ENCODE measurements at regions not wholly inside any gene's neighbourhood (a gene's known extent, or its start where the extent isn't known, plus 50 kb on each side); places are given as distances from the start of the nearest gene placed in this dataset.

DNA sequence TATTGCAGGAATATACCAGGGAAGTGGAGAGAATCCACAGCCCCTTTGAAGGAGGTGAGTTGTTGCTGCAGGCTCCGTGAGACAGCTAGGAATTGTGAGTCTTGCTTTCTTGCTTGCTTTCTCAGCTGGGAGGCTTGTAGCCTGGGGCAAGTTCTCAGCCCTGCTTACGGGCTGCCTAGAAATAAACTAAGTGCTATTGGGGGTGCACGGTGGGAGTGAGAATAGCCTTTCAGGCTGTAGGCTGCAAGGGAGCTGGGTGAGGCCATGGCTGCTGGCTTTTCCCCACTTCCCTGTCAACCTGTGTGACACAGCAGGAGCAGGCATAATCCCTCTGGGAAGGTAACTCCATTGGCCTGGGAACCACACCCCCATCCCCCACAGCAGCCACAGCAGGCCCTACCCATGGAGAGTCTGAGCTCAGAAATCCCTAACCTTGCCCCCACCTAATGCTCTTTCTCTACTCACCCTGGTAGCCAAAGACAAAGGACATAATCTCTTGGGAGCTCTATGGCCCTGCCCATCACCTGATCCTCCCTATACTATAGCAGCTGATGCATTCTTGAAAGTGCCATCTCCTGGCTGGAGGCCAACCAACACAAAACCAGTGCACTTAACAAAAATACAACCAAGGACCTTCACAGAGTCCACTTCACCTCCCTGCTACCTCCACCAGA is 113.0 kb downstream of the MMRN1 start:
- ATAC-seq (peak; percentile 72), DNase-seq (ENCODE audit: low spot score) (peak; percentile 9)
- H3K27ac Mint-ChIP-seq: no peak overlapping the region
- TF ChIP-seq USF2 (CRISPR knock-in tag; IDR thresholded peaks at IDR 0.05) (0 out of 2 replicates have a peak, but pooled peaks have one; percentile 11), ZBTB21 (CRISPR knock-in tag; IDR thresholded peaks at IDR 0.05; ENCODE audit: borderline replicate concordance) (no peak)
- no peaks in the 10 kb centered on the region for H3K36me3 Mint-ChIP-seq
- H3K4me3 Mint-ChIP-seq: no peak overlapping the region
- H3K9me3 Mint-ChIP-seq: peaks cover 29% of the 10 kb centered on the region
- no peaks in the 10 kb centered on the region for H3K27me3 Mint-ChIP-seq (ENCODE audit: low read depth)
- H3K4me1 Mint-ChIP-seq: peaks cover 8% of the 10 kb centered on the region
- POLR2A ChIA-PET: no interaction called here
- CTCF ChIA-PET: no interaction called here

DNA sequence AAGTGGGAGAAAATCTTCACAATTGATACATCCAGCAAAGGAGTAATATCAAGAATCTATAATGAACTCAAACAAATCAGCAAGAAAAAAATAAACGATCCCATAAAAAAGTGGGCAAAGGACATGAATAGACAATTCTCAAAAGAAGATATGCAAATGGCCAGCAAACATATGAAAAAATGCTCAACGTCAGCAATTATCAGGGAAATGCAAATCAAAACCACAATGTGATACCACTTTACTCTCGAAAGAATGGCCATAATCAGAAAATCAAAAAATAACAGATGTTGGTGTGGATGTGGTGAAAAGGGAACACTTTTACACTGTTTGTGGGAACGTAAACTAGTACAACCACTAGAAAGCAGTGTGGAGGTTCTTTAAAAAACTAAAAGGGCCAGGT is 114.3 kb upstream of the CCSER1 start:
- Mint-ChIP-seq H3K4me1 (peaks cover 1% of the 10 kb centered on the region; the same call in 1 of the 2 replicates), H3K27ac (no peak overlapping the region), H3K4me3 (no peak overlapping the region), H3K9me3 (peaks cover 39% of the 10 kb centered on the region), H3K27me3 (ENCODE audit: low read depth) (no peaks in the 10 kb centered on the region), H3K36me3 (no peaks in the 10 kb centered on the region)
- POLR2A ChIA-PET: no interaction called here
- CTCF ChIA-PET: no interaction called here
- DNase-seq (ENCODE audit: low spot score) (no peak), ATAC-seq (no peak)
- TF ChIP-seq, protein P1, sequence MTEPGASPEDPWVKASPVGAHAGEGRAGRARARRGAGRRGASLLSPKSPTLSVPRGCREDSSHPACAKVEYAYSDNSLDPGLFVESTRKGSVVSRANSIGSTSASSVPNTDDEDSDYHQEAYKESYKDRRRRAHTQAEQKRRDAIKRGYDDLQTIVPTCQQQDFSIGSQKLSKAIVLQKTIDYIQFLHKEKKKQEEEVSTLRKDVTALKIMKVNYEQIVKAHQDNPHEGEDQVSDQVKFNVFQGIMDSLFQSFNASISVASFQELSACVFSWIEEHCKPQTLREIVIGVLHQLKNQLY (CRISPR knock-in tag; IDR thresholded peaks at IDR 0.05): no peak
- no peak for TF ChIP-seq RORB (CRISPR knock-in tag; IDR thresholded peaks at IDR 0.05)
- no peak for TF ChIP-seq SMAD4 (CRISPR knock-in tag; IDR thresholded peaks at IDR 0.05)
- TF ChIP-seq IRF2 (CRISPR knock-in tag; IDR thresholded peaks at IDR 0.05; ENCODE audit: borderline replicate concordance, low read depth): no peak
- TF ChIP-seq, protein P2, sequence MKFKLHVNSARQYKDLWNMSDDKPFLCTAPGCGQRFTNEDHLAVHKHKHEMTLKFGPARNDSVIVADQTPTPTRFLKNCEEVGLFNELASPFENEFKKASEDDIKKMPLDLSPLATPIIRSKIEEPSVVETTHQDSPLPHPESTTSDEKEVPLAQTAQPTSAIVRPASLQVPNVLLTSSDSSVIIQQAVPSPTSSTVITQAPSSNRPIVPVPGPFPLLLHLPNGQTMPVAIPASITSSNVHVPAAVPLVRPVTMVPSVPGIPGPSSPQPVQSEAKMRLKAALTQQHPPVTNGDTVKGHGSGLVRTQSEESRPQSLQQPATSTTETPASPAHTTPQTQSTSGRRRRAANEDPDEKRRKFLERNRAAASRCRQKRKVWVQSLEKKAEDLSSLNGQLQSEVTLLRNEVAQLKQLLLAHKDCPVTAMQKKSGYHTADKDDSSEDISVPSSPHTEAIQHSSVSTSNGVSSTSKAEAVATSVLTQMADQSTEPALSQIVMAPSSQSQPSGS (CRISPR knock-in tag; IDR thresholded peaks at IDR 0.05; ENCODE audit: borderline replicate concordance, low read depth): no peak
- TF ChIP-seq ZNF396 (CRISPR knock-in tag; IDR thresholded peaks at IDR 0.05; ENCODE audit: borderline replicate concordance): no peak
- TF ChIP-seq ELF4 (CRISPR knock-in tag; IDR thresholded peaks at IDR 0.05; ENCODE audit: low read depth): no peak
- no peak for TF ChIP-seq ESRRA (CRISPR knock-in tag; IDR thresholded peaks at IDR 0.05; ENCODE audit: borderline replicate concordance)
- TF ChIP-seq HMGA2 (CRISPR knock-in tag; IDR thresholded peaks at IDR 0.05): no peak
- TF ChIP-seq, protein P3, sequence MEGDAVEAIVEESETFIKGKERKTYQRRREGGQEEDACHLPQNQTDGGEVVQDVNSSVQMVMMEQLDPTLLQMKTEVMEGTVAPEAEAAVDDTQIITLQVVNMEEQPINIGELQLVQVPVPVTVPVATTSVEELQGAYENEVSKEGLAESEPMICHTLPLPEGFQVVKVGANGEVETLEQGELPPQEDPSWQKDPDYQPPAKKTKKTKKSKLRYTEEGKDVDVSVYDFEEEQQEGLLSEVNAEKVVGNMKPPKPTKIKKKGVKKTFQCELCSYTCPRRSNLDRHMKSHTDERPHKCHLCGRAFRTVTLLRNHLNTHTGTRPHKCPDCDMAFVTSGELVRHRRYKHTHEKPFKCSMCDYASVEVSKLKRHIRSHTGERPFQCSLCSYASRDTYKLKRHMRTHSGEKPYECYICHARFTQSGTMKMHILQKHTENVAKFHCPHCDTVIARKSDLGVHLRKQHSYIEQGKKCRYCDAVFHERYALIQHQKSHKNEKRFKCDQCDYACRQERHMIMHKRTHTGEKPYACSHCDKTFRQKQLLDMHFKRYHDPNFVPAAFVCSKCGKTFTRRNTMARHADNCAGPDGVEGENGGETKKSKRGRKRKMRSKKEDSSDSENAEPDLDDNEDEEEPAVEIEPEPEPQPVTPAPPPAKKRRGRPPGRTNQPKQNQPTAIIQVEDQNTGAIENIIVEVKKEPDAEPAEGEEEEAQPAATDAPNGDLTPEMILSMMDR (IDR thresholded peaks at IDR 0.05): no peak
- no peak for TF ChIP-seq NR1H2 (CRISPR knock-in tag; IDR thresholded peaks at IDR 0.05)
- TF ChIP-seq TP53 (CRISPR knock-in tag; IDR thresholded peaks at IDR 0.05): no peak
- no peak for TF ChIP-seq ATF1 (CRISPR knock-in tag; IDR thresholded peaks at IDR 0.05)
- TF ChIP-seq JAZF1 (CRISPR knock-in tag; IDR thresholded peaks at IDR 0.05): no peak
- no peak for TF ChIP-seq ZBTB21 (CRISPR knock-in tag; IDR thresholded peaks at IDR 0.05; ENCODE audit: borderline replicate concordance)

GRCh38 chr4:90024519-90024918 is 102.7 kb upstream of the CCSER1 start:
- Mint-ChIP-seq H3K27ac (no peak overlapping the region), H3K36me3 (no peaks in the 10 kb centered on the region), H3K9me3 (no peaks in the 10 kb centered on the region), H3K27me3 (ENCODE audit: low read depth) (no peaks in the 10 kb centered on the region), H3K4me1 (peaks cover 11% of the 10 kb centered on the region), H3K4me3 (no peak overlapping the region)
- DNase-seq (ENCODE audit: low spot score): no peak
- ChIA-PET CTCF (no interaction called here), POLR2A (no interaction called here)
- ATAC-seq: no peak
- no peak for TF ChIP-seq ZNF219 (CRISPR knock-in tag; IDR thresholded peaks at IDR 0.05; ENCODE audit: borderline replicate concordance)
- TF ChIP-seq E2F1 (CRISPR knock-in tag; IDR thresholded peaks at IDR 0.05): no peak
- no peak for TF ChIP-seq HMGA2 (CRISPR knock-in tag; IDR thresholded peaks at IDR 0.05)
- no peak for TF ChIP-seq ZNF138 (CRISPR knock-in tag; conservative IDR thresholded peaks at IDR 0.05)
- TF ChIP-seq, protein P4, sequence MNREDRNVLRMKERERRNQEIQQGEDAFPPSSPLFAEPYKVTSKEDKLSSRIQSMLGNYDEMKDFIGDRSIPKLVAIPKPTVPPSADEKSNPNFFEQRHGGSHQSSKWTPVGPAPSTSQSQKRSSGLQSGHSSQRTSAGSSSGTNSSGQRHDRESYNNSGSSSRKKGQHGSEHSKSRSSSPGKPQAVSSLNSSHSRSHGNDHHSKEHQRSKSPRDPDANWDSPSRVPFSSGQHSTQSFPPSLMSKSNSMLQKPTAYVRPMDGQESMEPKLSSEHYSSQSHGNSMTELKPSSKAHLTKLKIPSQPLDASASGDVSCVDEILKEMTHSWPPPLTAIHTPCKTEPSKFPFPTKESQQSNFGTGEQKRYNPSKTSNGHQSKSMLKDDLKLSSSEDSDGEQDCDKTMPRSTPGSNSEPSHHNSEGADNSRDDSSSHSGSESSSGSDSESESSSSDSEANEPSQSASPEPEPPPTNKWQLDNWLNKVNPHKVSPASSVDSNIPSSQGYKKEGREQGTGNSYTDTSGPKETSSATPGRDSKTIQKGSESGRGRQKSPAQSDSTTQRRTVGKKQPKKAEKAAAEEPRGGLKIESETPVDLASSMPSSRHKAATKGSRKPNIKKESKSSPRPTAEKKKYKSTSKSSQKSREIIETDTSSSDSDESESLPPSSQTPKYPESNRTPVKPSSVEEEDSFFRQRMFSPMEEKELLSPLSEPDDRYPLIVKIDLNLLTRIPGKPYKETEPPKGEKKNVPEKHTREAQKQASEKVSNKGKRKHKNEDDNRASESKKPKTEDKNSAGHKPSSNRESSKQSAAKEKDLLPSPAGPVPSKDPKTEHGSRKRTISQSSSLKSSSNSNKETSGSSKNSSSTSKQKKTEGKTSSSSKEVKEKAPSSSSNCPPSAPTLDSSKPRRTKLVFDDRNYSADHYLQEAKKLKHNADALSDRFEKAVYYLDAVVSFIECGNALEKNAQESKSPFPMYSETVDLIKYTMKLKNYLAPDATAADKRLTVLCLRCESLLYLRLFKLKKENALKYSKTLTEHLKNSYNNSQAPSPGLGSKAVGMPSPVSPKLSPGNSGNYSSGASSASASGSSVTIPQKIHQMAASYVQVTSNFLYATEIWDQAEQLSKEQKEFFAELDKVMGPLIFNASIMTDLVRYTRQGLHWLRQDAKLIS (CRISPR knock-in tag; IDR thresholded peaks at IDR 0.05; ENCODE audit: borderline replicate concordance): no peak
- TF ChIP-seq, protein P5, sequence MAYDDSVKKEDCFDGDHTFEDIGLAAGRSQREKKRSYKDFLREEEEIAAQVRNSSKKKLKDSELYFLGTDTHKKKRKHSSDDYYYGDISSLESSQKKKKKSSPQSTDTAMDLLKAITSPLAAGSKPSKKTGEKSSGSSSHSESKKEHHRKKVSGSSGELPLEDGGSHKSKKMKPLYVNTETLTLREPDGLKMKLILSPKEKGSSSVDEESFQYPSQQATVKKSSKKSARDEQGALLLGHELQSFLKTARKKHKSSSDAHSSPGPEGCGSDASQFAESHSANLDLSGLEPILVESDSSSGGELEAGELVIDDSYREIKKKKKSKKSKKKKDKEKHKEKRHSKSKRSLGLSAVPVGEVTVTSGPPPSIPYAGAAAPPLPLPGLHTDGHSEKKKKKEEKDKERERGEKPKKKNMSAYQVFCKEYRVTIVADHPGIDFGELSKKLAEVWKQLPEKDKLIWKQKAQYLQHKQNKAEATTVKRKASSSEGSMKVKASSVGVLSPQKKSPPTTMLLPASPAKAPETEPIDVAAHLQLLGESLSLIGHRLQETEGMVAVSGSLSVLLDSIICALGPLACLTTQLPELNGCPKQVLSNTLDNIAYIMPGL (CRISPR knock-in tag; IDR thresholded peaks at IDR 0.05): no peak
